GM11168 (cell line): ENCODE measurements at regions not wholly inside any gene's neighbourhood (a gene's known extent, or its start where the extent isn't known, plus 50 kb on each side); places are given as distances from the start of the nearest gene placed in this dataset.

ENCODE experiments used
- in situ Hi-C: fragments of 300-500 bp; cut with MboI; formaldehyde crosslinking; loops from one replicate; pipeline ENCODE4 v1.12.0; 2022; ENCODE audit warnings: low sequenced_read_pairs; ENCODE audit not compliant: unreplicated experiment

DNA sequence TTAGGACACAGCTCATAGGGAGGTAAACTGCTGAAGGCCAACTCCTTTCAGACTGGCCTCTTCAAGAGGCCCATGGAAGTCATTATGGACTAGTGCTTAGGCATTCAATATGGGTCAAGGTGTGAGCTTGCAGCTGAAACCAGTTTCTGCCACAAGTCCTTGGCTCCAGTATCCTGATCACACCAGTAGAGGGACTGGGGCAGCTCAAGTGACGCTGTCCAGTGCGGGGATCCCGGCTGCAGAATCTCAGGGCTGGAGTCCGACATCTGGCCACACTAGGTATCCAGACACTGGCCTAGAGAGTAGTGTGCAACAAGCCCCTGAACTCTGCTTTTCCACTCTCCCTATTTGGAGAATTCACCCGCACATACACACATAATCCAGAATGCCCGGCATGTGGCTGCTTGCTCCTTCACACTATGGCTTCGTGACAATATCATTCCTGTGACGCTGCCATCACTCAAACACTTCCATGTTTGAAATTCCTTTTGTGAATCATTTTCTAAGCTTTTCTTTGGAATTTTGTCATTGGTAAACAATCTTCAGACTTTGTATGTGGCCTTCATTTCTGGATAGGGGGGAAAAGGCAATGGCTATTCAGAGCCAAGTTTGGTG is 425.1 kb downstream of the EFNB2 start:
- in situ Hi-C loops: no loop called here

DNA sequence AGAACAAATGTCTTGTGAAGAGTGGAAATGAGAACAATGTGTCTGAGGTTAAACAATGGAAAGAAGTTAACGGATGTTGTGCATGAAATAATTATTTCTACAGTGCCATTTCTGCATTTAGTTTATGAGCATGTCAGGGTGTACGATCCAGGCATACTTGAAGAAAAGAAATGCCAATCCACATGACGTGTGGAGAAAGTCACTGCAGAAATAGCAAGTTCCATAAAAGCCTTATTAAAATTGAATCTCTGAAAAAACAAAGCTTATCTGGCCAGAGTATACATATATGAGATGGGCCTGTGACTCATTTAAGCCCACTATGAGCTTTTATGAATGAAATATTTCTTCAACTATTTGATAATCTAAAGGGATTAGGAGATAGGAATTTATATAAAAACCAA is 426.1 kb downstream of the EFNB2 start:
- in situ Hi-C loops: no loop called here

GRCh38 chr13:106108346-106108745 is 427.1 kb downstream of the EFNB2 start:
- in situ Hi-C loops: no loop called here

DNA sequence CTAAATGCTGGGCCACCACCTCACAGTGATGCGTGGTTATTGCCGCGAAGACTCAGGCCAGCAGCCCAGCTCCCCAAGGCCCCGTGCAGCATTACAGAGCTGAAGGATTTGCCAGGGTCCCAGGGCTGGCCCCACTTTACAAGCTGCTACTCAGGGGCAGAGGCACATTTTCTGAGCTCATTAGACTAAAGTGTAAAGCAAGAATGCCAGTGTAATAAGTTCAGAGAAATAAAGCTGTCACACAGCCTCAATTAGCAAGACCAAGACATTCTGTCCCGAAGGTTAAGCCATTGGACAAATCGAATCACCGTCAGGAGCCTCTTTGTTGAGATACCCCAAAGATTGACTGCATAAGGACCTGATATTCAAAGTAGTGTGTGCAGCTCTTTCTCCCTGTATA is 428.4 kb downstream of the EFNB2 start:
- in situ Hi-C loops: no loop called here

DNA sequence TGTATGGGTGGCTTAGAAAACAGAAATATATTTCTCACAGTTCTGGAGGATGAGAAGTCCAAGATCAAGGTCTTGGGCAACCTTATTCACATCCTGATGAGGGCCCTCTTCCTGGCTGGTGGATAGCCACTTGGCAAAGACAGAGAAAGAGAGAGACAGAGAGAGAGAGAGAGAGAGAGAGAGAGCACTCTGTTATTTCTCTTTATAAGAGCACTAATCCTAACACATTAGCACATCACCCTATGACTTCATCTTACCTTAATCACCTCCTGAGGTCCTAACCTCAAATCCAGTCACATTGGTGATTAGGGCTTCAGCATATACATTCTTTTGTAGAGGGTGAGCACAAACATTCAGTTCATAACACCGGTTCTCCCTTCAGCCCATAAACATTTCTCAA is 430.3 kb downstream of the EFNB2 start:
- in situ Hi-C loops: no loop called here

DNA sequence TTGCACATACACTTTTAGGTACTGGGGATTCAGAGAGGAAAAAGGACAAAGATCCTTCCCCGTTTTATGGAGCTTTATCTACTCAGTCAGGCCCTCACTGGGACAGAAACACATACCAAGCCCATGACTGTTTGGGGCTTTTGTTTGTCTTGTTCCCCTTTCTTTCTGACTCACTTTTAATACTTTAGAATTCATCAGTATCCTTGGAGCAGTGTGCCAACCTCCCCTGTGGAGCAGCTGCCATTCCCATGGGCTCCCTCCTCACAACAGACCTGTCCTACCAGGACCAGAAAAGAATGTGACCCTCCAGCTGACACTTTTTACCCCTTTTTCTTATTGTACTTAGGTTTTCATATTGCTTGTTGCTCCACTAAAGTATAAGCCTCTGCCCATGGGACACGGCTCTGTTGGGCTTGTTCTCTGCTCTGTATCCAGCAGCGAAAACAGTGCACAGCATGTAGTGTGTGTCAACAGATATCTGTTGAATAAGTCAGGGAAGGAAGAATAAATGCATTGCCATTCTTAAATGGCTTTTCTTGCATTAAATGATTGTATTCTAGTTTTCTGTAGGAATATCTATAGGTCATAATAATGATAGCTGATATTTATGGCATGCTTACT is 431.1 kb downstream of the EFNB2 start:
- in situ Hi-C loops: no loop called here

DNA sequence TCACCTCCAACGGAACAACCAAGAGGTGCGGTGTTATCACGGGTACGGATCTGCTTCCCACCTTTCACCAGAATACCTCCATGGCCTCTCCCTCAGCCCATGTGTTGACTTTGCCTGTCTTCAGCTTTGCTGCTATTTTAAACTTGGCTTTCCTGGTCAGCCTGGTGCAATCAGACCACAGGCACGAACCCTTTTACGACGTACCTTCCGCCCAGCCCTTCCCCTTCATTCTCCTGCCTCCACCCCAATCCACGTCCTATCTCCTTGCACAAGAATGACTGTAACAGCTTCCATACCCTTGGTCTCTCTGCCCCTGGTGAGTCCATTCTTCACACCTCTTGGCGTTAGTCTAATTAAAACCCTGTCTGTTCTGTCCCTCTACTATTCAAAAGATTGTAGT is 431.7 kb downstream of the EFNB2 start:
- in situ Hi-C loops: no loop called here

- in situ Hi-C loops: no loop called here
These were observed 432.7 kb downstream of the EFNB2 start for GRCh38 chr13:106102786-106103185.

DNA sequence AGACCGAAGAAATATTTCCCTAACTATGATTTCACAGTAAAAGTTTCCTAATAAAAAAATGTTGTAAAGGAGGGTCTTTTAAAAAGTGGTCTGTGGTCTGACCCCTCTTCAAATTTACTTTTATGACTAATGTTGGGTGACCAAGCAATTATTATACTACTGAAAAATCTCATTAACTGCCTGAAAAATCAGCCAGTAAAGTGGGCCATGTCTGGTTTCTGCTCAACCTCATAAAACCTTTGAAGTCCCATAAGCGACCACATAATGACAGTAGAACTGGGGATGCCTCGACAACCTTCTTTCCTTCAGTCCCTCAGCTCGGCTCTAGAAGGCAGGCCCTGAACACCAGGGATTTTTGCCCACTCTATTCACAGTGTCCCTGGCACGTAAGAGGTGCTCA is 434.3 kb downstream of the EFNB2 start:
- in situ Hi-C loops: no loop called here

- in situ Hi-C loops: no loop called here
These were observed 435.1 kb downstream of the EFNB2 start for GRCh38 chr13:106100171-106100919.

DNA sequence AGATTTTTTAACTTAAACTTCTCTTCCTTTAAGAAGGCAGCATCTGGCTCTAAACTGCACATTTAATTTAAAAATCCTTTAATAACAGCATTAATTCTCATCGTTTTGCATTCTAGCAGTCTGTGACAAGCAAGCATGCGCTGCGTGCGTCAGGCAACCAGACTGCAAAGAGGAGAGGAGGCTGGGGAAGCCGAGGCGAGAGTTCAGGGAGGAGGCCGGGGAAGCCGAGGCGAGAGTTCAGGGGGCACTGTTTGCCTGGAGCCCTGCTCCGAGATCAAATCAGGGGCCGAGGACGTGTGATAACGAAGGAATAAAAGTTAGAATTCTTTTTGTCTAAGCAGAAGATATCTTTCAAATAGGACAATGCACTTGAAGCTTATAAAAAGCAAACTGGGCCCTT is 435.7 kb downstream of the EFNB2 start:
- in situ Hi-C loops: no loop called here

DNA sequence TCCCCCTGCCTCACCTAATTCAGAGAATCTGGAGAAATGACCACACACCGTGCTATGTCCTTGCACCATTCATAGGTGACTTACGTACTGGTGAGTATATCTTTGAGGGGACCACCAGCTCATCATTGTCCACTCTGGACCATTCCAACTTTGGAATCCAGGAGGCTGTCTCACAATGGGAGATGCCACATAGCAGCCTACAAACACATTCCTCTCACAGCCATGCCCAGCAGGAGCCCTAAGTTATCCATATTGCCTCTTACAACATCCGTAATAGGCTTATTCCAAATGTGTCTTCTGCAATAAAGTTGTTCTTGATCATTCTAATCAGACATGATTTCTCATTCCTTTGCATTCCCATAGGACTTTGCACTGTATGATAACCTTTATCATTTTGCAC is 436.7 kb downstream of the EFNB2 start:
- in situ Hi-C loops: no loop called here

DNA sequence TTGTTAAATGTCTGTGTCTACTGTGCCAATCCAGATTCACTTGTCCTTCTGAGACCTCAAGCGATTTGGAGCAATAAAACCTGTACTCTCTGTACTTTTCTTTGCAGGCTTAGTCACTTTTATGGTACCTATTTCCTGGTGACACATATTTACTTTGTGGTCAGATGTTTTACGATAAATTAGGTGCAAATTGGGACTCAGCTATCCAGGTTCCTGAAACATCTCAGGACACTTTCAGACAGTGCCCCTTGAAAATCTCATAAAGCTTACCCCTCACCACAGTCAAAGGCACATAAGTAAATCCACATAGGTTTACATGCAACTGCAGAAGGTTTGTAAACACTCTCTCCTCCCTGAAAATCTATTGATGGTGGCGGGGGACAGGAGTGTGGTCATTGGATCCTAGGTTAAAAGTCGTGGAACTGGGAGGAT is 438.8 kb downstream of the EFNB2 start:
- in situ Hi-C loops: no loop called here

DNA sequence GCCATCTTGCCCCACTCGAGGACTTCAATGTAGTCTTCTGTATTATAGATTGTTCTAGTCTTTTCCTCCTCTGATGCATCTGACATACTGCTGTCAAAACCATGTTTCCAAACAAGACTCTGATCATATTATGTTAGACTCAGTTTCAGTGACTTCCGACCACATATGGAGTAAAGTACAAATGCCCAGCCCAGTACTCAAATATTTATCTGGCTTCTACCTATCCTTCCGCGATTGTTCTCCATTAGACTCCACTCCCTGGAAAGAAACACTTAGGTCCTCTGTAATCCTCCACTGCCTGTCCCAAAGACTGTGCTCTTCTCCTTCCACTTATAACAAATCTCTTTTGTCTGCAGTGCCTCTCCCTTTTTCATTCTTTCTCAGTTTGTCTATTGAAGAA is 439.5 kb downstream of the EFNB2 start:
- in situ Hi-C loops: no loop called here

- in situ Hi-C loops: no loop called here
These were observed 440.1 kb downstream of the EFNB2 start for GRCh38 chr13:106095406-106095805.

DNA sequence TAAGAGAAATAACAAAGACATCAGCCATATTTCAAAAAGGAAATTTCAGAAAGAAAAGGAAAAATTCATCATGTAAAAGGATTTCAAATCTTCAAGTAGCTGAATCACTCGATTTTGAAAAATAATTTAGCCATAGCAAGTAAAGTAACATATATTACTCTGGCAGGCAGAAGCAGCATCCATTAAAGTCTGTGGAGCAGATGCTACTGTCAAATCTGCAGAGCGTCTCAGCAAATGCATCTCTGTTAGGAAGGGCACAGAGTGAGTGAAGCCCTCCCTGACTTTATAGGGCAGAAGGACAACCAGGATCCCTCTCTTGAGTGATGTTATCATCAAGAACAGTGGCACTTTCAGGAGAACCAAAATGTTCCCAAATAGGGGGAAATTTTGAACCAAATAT is 445.5 kb downstream of the EFNB2 start:
- in situ Hi-C loops: no loop called here

GRCh38 chr13:106089261-106089980 is 446.0 kb downstream of the EFNB2 start:
- in situ Hi-C loops: no loop called here

DNA sequence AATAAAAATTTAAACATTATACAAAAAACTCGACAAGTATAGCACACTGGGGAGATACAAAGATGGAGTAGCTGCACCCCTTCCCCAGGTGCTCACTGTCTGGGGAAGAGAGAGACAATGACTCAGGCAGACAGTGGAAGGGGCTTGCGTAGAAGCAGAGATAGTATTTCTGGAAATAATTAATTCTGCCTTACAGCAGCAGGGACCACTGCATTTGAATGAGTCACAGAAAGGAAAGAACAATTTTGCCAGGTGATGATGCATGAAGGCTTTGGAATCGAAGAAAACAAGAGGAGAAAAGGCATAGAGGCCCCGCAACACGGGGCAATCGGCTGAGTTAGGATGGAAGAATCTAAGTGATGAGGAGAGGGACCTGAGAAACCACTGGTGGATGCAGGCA is 447.4 kb downstream of the EFNB2 start:
- in situ Hi-C loops: no loop called here

DNA sequence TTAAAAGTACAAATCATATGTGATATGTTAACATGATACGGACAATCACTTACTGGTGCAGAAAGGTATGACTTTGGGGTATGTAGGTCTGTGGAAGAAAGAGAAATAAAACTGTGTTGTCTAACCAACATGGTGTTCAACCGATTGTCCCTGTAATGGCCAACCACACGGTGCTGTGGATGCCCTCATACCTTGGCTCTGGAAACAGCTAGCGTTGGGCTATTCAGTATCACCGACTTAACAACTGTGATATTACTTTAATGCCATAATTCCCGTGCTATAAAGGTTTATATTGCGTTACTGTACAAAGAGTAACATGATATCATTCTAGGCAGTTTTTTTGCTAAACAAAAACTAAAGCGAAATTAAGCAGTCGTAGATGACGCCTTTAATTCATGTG is 448.3 kb downstream of the EFNB2 start:
- in situ Hi-C loops: no loop called here

GRCh38 chr13:106083620-106084350 is 451.7 kb downstream of the EFNB2 start:
- in situ Hi-C loops: no loop called here
